Mesendoderm (in vitro differentiated cells): ENCODE measurements at regions not wholly inside any gene's neighbourhood (a gene's known extent, or its start where the extent isn't known, plus 50 kb on each side); places are given as distances from the start of the nearest gene placed in this dataset.

Experiments used
- DNase-seq: peaks from one replicate; pipeline ENCODE4 v3.0.0; 2013
- H2AK5ac ChIP-seq: 2 replicates; pipeline ENCODE4 v1.6.1; 2013; ENCODE audit warnings: low read length, inconsistent platforms
- H2BK120ac ChIP-seq: 2 replicates; pipeline ENCODE4 v1.6.1; 2013; ENCODE audit warnings: low read depth, mild to moderate bottlenecking, low read length, moderate library complexity, mixed read lengths
- H2BK15ac ChIP-seq: replicated peaks from 2 replicates; pipeline ENCODE4 v1.6.1; 2013; ENCODE audit warnings: low read depth, mild to moderate bottlenecking, moderate library complexity
- H2BK5ac ChIP-seq: 2 replicates; pipeline ENCODE4 v1.6.1; 2013; ENCODE audit warnings: low read length, inconsistent platforms
- H3K18ac ChIP-seq: 2 replicates; pipeline ENCODE4 v1.6.1; 2013; ENCODE audit warnings: mild to moderate bottlenecking, low read length, mixed read lengths
- H3K23ac ChIP-seq: one replicate; pipeline ENCODE4 v1.6.1; 2013; ENCODE audit warnings: low read length
- H3K27ac ChIP-seq: 2 replicates; pipeline ENCODE4 v1.5.1; 2013; ENCODE audit warnings: low read depth, mild to moderate bottlenecking, inconsistent platforms, low read length, moderate library complexity
- H3K27me3 ChIP-seq: 2 replicates; pipeline ENCODE4 v1.6.1; 2013; ENCODE audit warnings: low read length, control low read depth, mild to moderate bottlenecking, inconsistent platforms; ENCODE audit not compliant: insufficient read depth, poor library complexity
- H3K36me3 ChIP-seq: 2 replicates; pipeline ENCODE4 v1.6.1; 2013; ENCODE audit warnings: low read length, inconsistent platforms; ENCODE audit not compliant: control insufficient read depth, insufficient read depth
- H3K4ac ChIP-seq: one replicate; pipeline ENCODE4 v1.6.1; 2013; ENCODE audit warnings: low read depth, mild to moderate bottlenecking, low read length, moderate library complexity
- H3K4me1 ChIP-seq: 2 replicates; pipeline ENCODE4 v1.6.1; 2013; ENCODE audit warnings: low read depth, low read length, inconsistent platforms; ENCODE audit not compliant: control insufficient read depth
- H3K4me2 ChIP-seq: 2 replicates; pipeline ENCODE4 v1.6.1; 2013; ENCODE audit warnings: low read length
- H3K4me3 ChIP-seq: 2 replicates; pipeline ENCODE4 v1.5.1; 2013; ENCODE audit warnings: mild to moderate bottlenecking, low read length
- H3K56ac ChIP-seq: one replicate; pipeline ENCODE4 v1.6.1; 2013; ENCODE audit warnings: low read length
- H3K79me1 ChIP-seq: 2 replicates; pipeline ENCODE4 v1.6.1; 2013; ENCODE audit warnings: low read length, inconsistent platforms
- H3K79me2 ChIP-seq: 2 replicates; pipeline ENCODE4 v1.6.1; 2013; ENCODE audit warnings: mild to moderate bottlenecking, low read length; ENCODE audit not compliant: control insufficient read depth, insufficient read depth
- H3K9ac ChIP-seq: 2 replicates; pipeline ENCODE4 v1.6.1; 2013; ENCODE audit warnings: low read length, inconsistent platforms
- H4K5ac ChIP-seq: one replicate; pipeline ENCODE4 v1.6.1; 2013; ENCODE audit warnings: low read length
- H4K8ac ChIP-seq: one replicate; pipeline ENCODE4 v1.6.1; 2013; ENCODE audit warnings: low read depth, mild to moderate bottlenecking, control low read depth, low read length, moderate library complexity
- WGBS: extraction: QIAGEN DNeasy Blood & Tissue Kit; methylation state at CpG from one replicate; pipeline ENCODE4 v1.1.7; 2013; ENCODE audit warnings: low lambda C conversion rate, missing lambda C conversion rate; ENCODE audit not compliant: insufficient coverage; ENCODE audit errors: extremely low coverage; 5-methylcytosine and 5-hydroxymethylcytosine counted together

DNA sequence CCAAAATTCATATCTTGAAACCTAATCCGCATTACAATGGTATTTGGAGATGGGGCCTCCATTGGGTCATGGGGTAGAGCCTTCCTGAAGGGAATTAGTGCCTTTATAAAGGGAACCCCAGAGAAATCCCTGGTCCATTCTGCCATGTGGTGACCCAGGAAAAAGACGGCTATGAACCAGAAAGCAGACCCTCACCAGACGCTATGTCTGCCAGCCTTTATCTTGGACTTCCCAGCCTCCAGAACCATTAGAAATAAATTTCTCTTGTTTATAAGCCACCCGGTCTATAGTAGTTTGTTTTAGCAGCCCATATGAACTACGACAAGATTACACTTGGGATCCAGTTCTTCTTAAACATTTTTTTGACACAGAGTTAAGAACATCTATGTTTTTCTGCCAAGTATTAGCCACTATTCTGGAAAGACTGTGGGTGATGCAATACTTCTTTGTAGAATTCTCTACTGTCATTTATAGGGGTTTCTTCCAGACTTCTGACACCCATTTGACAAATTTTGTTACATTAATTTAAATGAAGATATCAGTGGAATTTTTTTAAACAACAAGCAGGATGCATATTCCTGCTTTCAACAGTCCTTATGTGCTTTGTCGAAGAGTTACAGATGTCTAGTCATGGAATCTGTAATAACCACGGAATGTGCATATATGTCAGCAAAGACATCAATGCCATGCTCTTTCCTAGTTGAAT is 572.4 kb downstream of the NR2F1-AS1 start:
- no peak overlapping the region for H3K56ac ChIP-seq
- no peak overlapping the region for H3K27ac ChIP-seq
- no peak overlapping the region for H4K5ac ChIP-seq
- no peaks in the 10 kb centered on the region for H3K4me1 ChIP-seq
- no peak overlapping the region for H3K9ac ChIP-seq
- H3K79me1 ChIP-seq = no peaks in the 10 kb centered on the region
- H3K36me3 ChIP-seq = no peaks in the 10 kb centered on the region
- H2AK5ac ChIP-seq = no peak overlapping the region
- no peaks in the 10 kb centered on the region for H3K27me3 ChIP-seq
- H3K18ac ChIP-seq = no peak overlapping the region
- no peak overlapping the region for H3K23ac ChIP-seq
- H2BK15ac ChIP-seq = no peak overlapping the region
- no peak for DNase-seq
- H3K79me2 ChIP-seq = no peaks in the 10 kb centered on the region
- H3K4me2 ChIP-seq = no peak overlapping the region
- no CpG with 5 or more reads among the region's 7 CpGs for WGBS
- H3K4ac ChIP-seq = no peak overlapping the region
- H4K8ac ChIP-seq = no peak overlapping the region
- no peak overlapping the region for H2BK5ac ChIP-seq
- H3K4me3 ChIP-seq = no peak overlapping the region
- H2BK120ac ChIP-seq = no peak overlapping the region

DNA sequence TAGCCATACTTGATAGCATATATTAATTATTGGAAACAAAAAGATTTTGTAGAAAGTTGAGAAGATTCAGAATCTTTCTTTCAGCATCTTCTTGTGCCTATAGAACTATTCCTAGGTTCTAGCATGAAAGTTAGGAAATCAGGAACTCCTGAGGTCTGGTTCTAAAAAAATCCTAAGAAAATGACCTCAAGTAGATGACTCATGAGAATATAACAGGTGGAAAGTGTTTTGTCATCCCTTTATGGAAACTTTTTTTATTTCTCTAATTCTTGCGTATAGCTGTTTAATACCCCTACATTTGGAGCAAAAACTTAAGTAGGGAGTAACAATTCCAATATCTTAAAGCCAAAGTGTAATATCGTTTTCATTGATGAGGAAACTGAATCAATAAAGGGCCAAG is 574.1 kb downstream of the NR2F1-AS1 start:
- H3K4me2 ChIP-seq = no peak overlapping the region
- no peak overlapping the region for H3K9ac ChIP-seq
- no peak overlapping the region for H2BK5ac ChIP-seq
- H3K79me2 ChIP-seq = no peaks in the 10 kb centered on the region
- H4K5ac ChIP-seq = no peak overlapping the region
- no CpG with 5 or more reads among the region's 2 CpGs for WGBS
- no peak overlapping the region for H2AK5ac ChIP-seq
- H2BK15ac ChIP-seq = no peak overlapping the region
- no peak overlapping the region for H3K4me3 ChIP-seq
- no peak for DNase-seq
- no peaks in the 10 kb centered on the region for H3K79me1 ChIP-seq
- no peak overlapping the region for H2BK120ac ChIP-seq
- H3K4me1 ChIP-seq = no peaks in the 10 kb centered on the region
- H3K56ac ChIP-seq = no peak overlapping the region
- H3K18ac ChIP-seq = no peak overlapping the region
- H3K27ac ChIP-seq = no peak overlapping the region
- no peaks in the 10 kb centered on the region for H3K36me3 ChIP-seq
- H4K8ac ChIP-seq = no peak overlapping the region
- no peak overlapping the region for H3K4ac ChIP-seq
- no peak overlapping the region for H3K23ac ChIP-seq
- H3K27me3 ChIP-seq = no peaks in the 10 kb centered on the region

DNA sequence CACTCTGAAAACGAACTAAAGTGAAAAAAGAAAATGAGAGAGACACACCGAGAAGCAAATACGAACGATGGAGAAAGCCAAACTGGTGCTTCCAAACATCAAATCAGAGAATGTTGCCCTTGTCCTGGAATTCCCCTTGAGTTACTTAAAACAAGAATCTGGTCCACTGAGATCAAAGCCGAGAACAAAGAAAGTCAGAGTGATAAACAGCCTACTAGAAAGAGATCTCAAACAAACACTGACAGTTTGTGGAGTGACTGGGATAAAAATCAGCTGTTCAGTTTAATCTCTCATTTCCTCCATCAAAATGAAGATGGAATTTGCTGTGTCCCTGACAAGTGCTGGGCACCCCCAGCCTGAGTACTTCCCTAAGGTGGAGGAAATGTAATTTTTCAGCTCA is 582.6 kb downstream of the NR2F1-AS1 start:
- Histone ChIP-seq H3K4ac (no peak overlapping the region), H3K4me3 (no peak overlapping the region), H3K56ac (no peak overlapping the region)

DNA sequence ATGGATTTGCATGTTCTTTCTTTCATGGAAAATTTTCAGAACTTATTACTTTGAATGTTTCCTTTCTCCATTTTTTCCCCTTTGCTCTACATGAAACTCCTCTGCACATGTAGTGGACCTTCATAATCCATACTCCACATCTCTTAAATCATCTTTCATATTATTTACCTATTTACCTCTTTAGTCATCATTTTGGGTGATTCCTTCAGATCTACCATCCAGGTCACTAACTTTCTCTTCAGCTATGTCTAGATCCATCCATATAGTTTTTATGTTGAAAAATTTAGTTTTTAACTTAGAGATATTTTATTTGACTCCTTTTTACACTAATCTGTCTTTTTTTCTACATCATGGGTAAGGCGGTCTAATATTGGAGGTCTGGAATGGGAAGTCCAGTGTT is 586.6 kb downstream of the NR2F1-AS1 start:
- Histone ChIP-seq H3K4ac (no peak overlapping the region), H3K27me3 (no peaks in the 10 kb centered on the region), H3K4me3 (no peak overlapping the region), H3K79me2 (no peaks in the 10 kb centered on the region), H3K4me1 (no peaks in the 10 kb centered on the region), H2AK5ac (no peak overlapping the region), H3K36me3 (no peaks in the 10 kb centered on the region), H4K5ac (no peak overlapping the region), H4K8ac (no peak overlapping the region), H2BK15ac (no peak overlapping the region), H3K9ac (no peak overlapping the region), H2BK120ac (no peak overlapping the region), H3K23ac (no peak overlapping the region), H3K18ac (no peak overlapping the region), H2BK5ac (no peak overlapping the region), H3K4me2 (no peak overlapping the region), H3K79me1 (no peaks in the 10 kb centered on the region), H3K56ac (no peak overlapping the region), H3K27ac (no peak overlapping the region)
- WGBS = no CpG with 5 or more reads among the region's 1 CpG
- DNase-seq = no peak

More for the DNA sequence above, 582.6 kb downstream of the NR2F1-AS1 start:
- H2BK120ac ChIP-seq = no peak overlapping the region
- H2AK5ac ChIP-seq = no peak overlapping the region
- H3K36me3 ChIP-seq = no peaks in the 10 kb centered on the region
- no peaks in the 10 kb centered on the region for H3K4me1 ChIP-seq
- no peak overlapping the region for H3K4me2 ChIP-seq
- H2BK5ac ChIP-seq = no peak overlapping the region
- H4K5ac ChIP-seq = no peak overlapping the region
- DNase-seq = no peak
- H3K18ac ChIP-seq = no peak overlapping the region
- no peak overlapping the region for H3K9ac ChIP-seq
- H2BK15ac ChIP-seq = no peak overlapping the region
- no peak overlapping the region for H4K8ac ChIP-seq
- H3K79me1 ChIP-seq = no peaks in the 10 kb centered on the region
- no peak overlapping the region for H3K23ac ChIP-seq
- no peak overlapping the region for H3K27ac ChIP-seq
- H3K79me2 ChIP-seq = no peaks in the 10 kb centered on the region
- no CpG with 5 or more reads among the region's 5 CpGs for WGBS
- no peaks in the 10 kb centered on the region for H3K27me3 ChIP-seq

DNA sequence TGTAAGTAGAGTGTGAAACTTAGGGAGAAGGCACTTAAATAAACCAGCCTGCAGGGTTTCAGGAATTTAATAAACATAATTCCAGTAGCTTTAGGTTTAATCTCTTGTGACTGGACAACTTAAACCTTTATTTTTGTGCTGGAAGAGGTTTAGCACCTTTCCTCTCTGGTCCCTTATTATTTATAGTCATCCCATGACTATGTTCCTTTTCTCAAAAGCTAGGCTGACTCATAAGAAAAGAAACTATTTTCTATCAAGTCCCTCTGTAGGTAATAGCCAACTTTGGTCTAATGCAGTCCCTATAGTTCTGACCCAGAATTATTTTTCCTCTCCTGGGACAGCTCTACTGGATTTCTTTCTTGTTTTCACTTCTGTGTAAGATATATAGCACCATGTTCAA is 588.9 kb downstream of the NR2F1-AS1 start:
- H3K9ac ChIP-seq = no peak overlapping the region
- H2BK120ac ChIP-seq = no peak overlapping the region
- no peak overlapping the region for H2BK15ac ChIP-seq
- no peaks in the 10 kb centered on the region for H3K36me3 ChIP-seq
- H3K4me2 ChIP-seq = no peak overlapping the region
- no peaks in the 10 kb centered on the region for H3K79me1 ChIP-seq
- no peak overlapping the region for H3K4me3 ChIP-seq
- H4K5ac ChIP-seq = no peak overlapping the region
- no peaks in the 10 kb centered on the region for H3K79me2 ChIP-seq
- no peaks in the 10 kb centered on the region for H3K27me3 ChIP-seq
- no peak overlapping the region for H2AK5ac ChIP-seq
- H3K4me1 ChIP-seq = no peaks in the 10 kb centered on the region
- no peak overlapping the region for H3K18ac ChIP-seq
- no peak overlapping the region for H3K23ac ChIP-seq
- no peak overlapping the region for H3K27ac ChIP-seq
- no peak overlapping the region for H4K8ac ChIP-seq
- no peak for DNase-seq
- no peak overlapping the region for H2BK5ac ChIP-seq
- H3K4ac ChIP-seq = no peak overlapping the region
- H3K56ac ChIP-seq = no peak overlapping the region

DNA sequence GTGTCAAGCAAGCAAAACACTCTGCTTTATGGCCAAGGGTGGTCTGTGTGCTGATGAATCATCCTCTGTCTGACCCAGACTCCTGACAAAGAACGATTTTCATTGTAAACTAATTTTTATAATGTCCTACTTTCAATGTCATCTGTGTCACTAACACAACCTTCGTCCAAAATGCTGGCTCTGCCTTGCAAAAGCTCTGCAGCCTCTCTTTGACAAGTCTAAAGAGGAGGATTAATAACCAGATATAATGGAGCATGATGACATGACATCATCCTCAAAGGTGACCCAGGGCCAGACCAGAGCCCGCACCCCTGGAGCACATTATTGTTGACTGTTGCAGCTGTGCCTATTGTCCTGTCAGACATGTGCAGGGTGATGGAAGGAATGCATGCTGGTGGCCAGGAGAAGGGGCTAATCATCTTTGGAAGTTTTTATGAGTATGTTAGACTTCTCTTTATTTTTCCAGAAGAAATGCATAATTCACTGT is 589.4 kb downstream of the NR2F1-AS1 start:
- H3K79me1 ChIP-seq = no peaks in the 10 kb centered on the region
- H2BK120ac ChIP-seq = no peak overlapping the region
- H3K4me3 ChIP-seq = no peak overlapping the region
- H2AK5ac ChIP-seq = no peak overlapping the region
- no peak overlapping the region for H3K56ac ChIP-seq
- H3K9ac ChIP-seq = no peak overlapping the region
- H2BK5ac ChIP-seq = no peak overlapping the region
- H3K4me1 ChIP-seq = no peaks in the 10 kb centered on the region
- no peaks in the 10 kb centered on the region for H3K27me3 ChIP-seq
- no peaks in the 10 kb centered on the region for H3K79me2 ChIP-seq
- no peak overlapping the region for H2BK15ac ChIP-seq
- H3K18ac ChIP-seq = no peak overlapping the region
- WGBS = no CpG with 5 or more reads among the region's 3 CpGs
- no peak overlapping the region for H3K4me2 ChIP-seq
- H3K27ac ChIP-seq = no peak overlapping the region
- no peak overlapping the region for H3K23ac ChIP-seq
- no peaks in the 10 kb centered on the region for H3K36me3 ChIP-seq
- no peak for DNase-seq
- H4K8ac ChIP-seq = no peak overlapping the region
- no peak overlapping the region for H4K5ac ChIP-seq
- H3K4ac ChIP-seq = no peak overlapping the region
